SK-N-SH treated with all-trans-retinoic acid at 6 μM for 48 hours (cell line): ENCODE measurements at regions not wholly inside any gene's neighbourhood (a gene's known extent, or its start where the extent isn't known, plus 50 kb on each side); places are given as distances from the start of the nearest gene placed in this dataset.

Experiments used
- ARNTL ChIP-seq: fragments of 450-650 bp; formaldehyde crosslinking; IDR thresholded peaks from 2 replicates; pipeline ENCODE4 v1.5.0; 2020; ENCODE audit warnings: low read depth, mild to moderate bottlenecking, moderate library complexity, borderline replicate concordance
- CREB5 ChIP-seq: fragments of 250-450 bp; sonication (Bioruptor Pico); IDR thresholded peaks from 2 replicates; pipeline ENCODE4 v1.5.1; 2020; ENCODE audit warnings: low read depth, mild to moderate bottlenecking, moderate library complexity
- CSRNP3 ChIP-seq: fragments of 250-450 bp; sonication (Bioruptor Pico); IDR thresholded peaks from 2 replicates; pipeline ENCODE4 v1.5.1; 2021; ENCODE audit warnings: mild to moderate bottlenecking, moderate library complexity
- ISL1 ChIP-seq: fragments of 250-450 bp; sonication (Bioruptor Pico); IDR thresholded peaks from 2 replicates; pipeline ENCODE4 v2.1.2; 2022; ENCODE audit warnings: mild to moderate bottlenecking, moderate library complexity
- PATZ1 ChIP-seq: fragments of 250-450 bp; sonication (Bioruptor Pico); IDR thresholded peaks from 2 replicates; pipeline ENCODE4 v1.8.0; 2020; ENCODE audit warnings: mild to moderate bottlenecking, moderate library complexity, borderline replicate concordance
- POU6F1 ChIP-seq: fragments of 250-450 bp; sonication (Bioruptor Pico); IDR thresholded peaks from 2 replicates; pipeline ENCODE4 v1.8.0; 2021; ENCODE audit warnings: low read depth, mild to moderate bottlenecking, moderate library complexity, borderline replicate concordance
- SNAI2 ChIP-seq: fragments of 250-450 bp; sonication (Bioruptor Pico); IDR thresholded peaks from 2 replicates; pipeline ENCODE4 v1.5.0; 2020; ENCODE audit warnings: mild to moderate bottlenecking, moderate library complexity
- TCF4 ChIP-seq: fragments of 250-450 bp; sonication (Bioruptor Pico); IDR thresholded peaks from 2 replicates; pipeline ENCODE4 v1.8.0; 2021; ENCODE audit warnings: mild to moderate bottlenecking, moderate library complexity, borderline replicate concordance
- ZC3H10 ChIP-seq: fragments of 250-450 bp; sonication (Bioruptor Pico); IDR thresholded peaks from 2 replicates; pipeline ENCODE4 v1.5.1; 2021; ENCODE audit warnings: mild to moderate bottlenecking, moderate library complexity
- ZFP3 ChIP-seq: fragments of 250-450 bp; sonication (Bioruptor Pico); IDR thresholded peaks from 2 replicates; pipeline ENCODE4 v1.5.0; 2020; ENCODE audit warnings: mild to moderate bottlenecking, moderate library complexity
- ZNF565 ChIP-seq: fragments of 450-650 bp; formaldehyde crosslinking; conservative IDR thresholded peaks from 2 replicates; pipeline ENCODE4 v1.5.0; 2020; ENCODE audit warnings: low read depth, mild to moderate bottlenecking, moderate library complexity

DNA sequence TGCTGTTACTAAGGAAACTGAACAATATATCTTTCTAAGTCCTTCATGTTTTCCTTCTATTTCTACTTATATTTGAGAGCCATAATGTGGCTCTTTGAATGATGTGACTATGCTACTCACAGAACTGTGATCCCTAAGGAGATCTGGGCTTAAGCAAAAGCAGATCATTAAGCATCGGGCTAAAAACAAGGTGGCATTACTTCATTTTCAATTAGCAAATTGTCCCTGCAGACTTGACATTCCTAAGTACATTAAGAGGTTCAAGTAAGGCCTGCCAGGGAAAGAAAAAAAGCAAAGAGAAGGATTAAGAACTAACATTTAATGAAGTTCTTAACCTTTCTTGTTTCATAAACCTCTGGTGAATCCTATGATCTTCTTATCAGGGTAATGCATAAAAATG lies 447.6 kb downstream of the PDGFC start:
- TF ChIP-seq ZNF565 (CRISPR knock-in tag) = no peak
- TF ChIP-seq ARNTL (CRISPR knock-in tag) = no peak
- no peak for TF ChIP-seq ZC3H10
- no peak for TF ChIP-seq TCF4 (CRISPR knock-in tag)
- no peak for TF ChIP-seq PATZ1 (CRISPR knock-in tag)
- no peak for TF ChIP-seq SNAI2 (CRISPR knock-in tag)
- TF ChIP-seq CREB5 = no peak
- TF ChIP-seq ISL1 (CRISPR knock-in tag) = no peak
- TF ChIP-seq POU6F1 = no peak
- TF ChIP-seq ZFP3 (CRISPR knock-in tag) = no peak
- no peak for TF ChIP-seq CSRNP3 (CRISPR knock-in tag)
